ENCODE measurements at regions not wholly inside any gene's neighbourhood (a gene's known extent, or its start where the extent isn't known, plus 50 kb on each side); places are given as distances from the start of the nearest gene placed in this dataset.

DNA sequence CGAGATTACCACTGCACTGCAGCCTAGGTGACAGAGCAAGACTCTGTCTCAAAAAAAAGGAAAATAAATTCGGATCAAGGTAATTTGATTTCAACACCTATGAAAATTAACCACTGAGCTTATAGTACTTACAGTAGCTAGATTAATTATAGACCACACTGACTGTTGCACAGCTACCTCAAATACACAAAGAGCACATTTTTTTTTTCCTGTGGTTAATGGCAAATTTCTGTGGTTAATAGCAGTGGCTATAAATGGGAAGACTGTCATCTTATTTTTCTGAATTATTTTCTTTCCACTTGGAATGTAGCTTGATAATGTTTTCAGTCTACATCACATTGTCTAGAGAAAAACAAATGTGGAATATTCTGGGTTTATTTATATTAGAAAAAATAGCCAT is 1661.6 kb upstream of the PCDH7 start:
- no peak overlapping the region for H3K4me3 Mint-ChIP-seq
- H3K36me3 Mint-ChIP-seq (ENCODE audit: low read depth): peaks cover 2% of the 10 kb centered on the region
- H3K27ac Mint-ChIP-seq (ENCODE audit: unreplicated experiment): no peak overlapping the region
- TF ChIP-seq CTCF (conservative IDR thresholded peaks at IDR 0.05): no peak
- no peaks in the 10 kb centered on the region for H3K4me1 Mint-ChIP-seq
- H3K9me3 Mint-ChIP-seq: peaks cover 8% of the 10 kb centered on the region
- no peak for DNase-seq (ENCODE audit: low read depth, low spot score)
- no peaks in the 10 kb centered on the region for H3K27me3 Mint-ChIP-seq (ENCODE audit: low read depth)

DNA sequence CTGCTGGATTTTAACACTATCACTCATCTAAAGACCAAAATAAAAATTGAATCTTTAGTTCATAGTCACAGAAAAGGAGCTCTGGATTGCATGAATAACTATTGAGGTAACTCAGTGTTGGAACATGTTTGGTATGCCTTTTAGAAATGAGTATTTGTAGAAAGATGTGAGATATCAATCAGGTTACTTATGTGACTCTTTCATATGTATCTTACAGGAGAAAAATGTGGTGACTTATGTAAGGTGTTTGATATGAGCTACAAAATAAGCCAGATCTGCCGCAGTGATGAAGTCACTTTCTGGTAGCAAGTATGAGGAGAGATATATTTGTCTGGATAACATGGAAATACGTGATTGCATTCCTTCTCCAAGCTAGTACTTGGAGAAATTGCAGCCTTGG is 1653.3 kb upstream of the PCDH7 start:
- no peak for TF ChIP-seq CTCF (conservative IDR thresholded peaks at IDR 0.05)
- no peak overlapping the region for H3K27ac Mint-ChIP-seq (ENCODE audit: unreplicated experiment)
- no peak for DNase-seq (ENCODE audit: low read depth, low spot score)

GRCh38 chr4:29073571-29073970 is 1646.6 kb upstream of the PCDH7 start:
- TF ChIP-seq CTCF (conservative IDR thresholded peaks at IDR 0.05): no peak
- no peak for DNase-seq (ENCODE audit: low read depth, low spot score)
- Mint-ChIP-seq H3K9me3 (peaks cover 15% of the 10 kb centered on the region), H3K27ac (ENCODE audit: unreplicated experiment) (no peak overlapping the region), H3K27me3 (ENCODE audit: low read depth) (no peaks in the 10 kb centered on the region), H3K36me3 (ENCODE audit: low read depth) (peaks cover 14% of the 10 kb centered on the region), H3K4me1 (no peaks in the 10 kb centered on the region), H3K4me3 (no peak overlapping the region)

More for the DNA sequence above, 1653.3 kb upstream of the PCDH7 start:
- peaks cover 8% of the 10 kb centered on the region for H3K36me3 Mint-ChIP-seq (ENCODE audit: low read depth)
- H3K4me1 Mint-ChIP-seq: no peaks in the 10 kb centered on the region
- no peaks in the 10 kb centered on the region for H3K27me3 Mint-ChIP-seq (ENCODE audit: low read depth)
- no peak overlapping the region for H3K4me3 Mint-ChIP-seq
- peaks cover 10% of the 10 kb centered on the region for H3K9me3 Mint-ChIP-seq

DNA sequence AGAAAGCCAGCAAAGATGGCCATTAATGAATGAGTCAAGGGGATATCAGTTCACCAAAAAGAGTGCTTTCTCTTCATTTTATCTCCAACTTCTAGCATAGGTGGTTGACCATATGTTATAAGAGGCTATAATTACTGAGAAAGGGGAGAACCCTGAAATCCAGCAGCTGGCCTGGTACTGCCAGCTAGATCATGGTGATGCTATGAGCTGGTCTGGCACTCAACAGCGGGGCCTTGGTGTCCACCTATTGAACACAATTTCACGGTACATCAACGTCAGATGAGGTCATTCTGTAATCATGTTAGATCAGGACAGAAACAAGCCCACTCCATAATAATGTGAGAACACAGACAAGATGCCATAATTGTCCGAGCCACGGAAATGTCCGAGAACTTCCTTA is 1644.8 kb upstream of the PCDH7 start:
- Mint-ChIP-seq H3K36me3 (ENCODE audit: low read depth) (peaks cover 10% of the 10 kb centered on the region), H3K4me3 (no peak overlapping the region), H3K27me3 (ENCODE audit: low read depth) (no peaks in the 10 kb centered on the region), H3K9me3 (peaks cover 8% of the 10 kb centered on the region), H3K4me1 (no peaks in the 10 kb centered on the region), H3K27ac (ENCODE audit: unreplicated experiment) (no peak overlapping the region)
- TF ChIP-seq CTCF (conservative IDR thresholded peaks at IDR 0.05): no peak
- no peak for DNase-seq (ENCODE audit: low read depth, low spot score)

DNA sequence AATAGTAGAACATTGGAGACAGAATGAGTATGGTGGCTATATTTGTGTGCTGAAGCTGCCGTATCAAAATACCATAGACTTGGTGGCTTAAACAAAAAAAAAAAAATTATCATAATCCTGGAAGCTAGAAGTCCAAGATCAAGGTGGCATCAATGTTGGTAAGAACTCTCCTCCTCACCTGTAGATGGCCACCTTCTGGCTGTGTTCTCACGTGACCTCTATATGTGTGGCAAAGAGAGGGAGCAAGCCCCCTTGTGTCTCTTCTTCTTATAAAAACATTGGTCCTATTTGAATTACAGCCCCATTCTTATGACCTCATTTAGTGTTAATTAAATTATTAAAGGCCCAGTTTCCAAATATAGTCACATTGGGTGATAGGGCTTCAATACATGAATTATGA is 1640.9 kb upstream of the PCDH7 start:
- Mint-ChIP-seq H3K9me3 (no peaks in the 10 kb centered on the region), H3K27ac (ENCODE audit: unreplicated experiment) (no peak overlapping the region), H3K27me3 (ENCODE audit: low read depth) (peaks cover 4% of the 10 kb centered on the region), H3K36me3 (ENCODE audit: low read depth) (no peaks in the 10 kb centered on the region), H3K4me1 (peaks cover 3% of the 10 kb centered on the region), H3K4me3 (no peak overlapping the region)
- TF ChIP-seq CTCF (conservative IDR thresholded peaks at IDR 0.05): no peak
- DNase-seq (ENCODE audit: low read depth, low spot score): no peak

All from neural crest cell (in vitro differentiated cells).